ENCODE measurements at regions not wholly inside any gene's neighbourhood (a gene's known extent, or its start where the extent isn't known, plus 50 kb on each side); places are given as distances from the start of the nearest gene placed in this dataset.

GRCh38 chr2:6301426-6301825 is 564.3 kb downstream of the CMPK2 start:
- no peak for DNase-seq

- DNase-seq: no peak
Measured at GRCh38 chr2:6308986-6309385, 556.7 kb downstream of the CMPK2 start.

GRCh38 chr2:6309415-6310255 is 556.1 kb downstream of the CMPK2 start:
- DNase-seq: peak; percentile 48

- DNase-seq: peak; percentile 81
Measured at GRCh38 chr2:6310256-6311215, 555.2 kb downstream of the CMPK2 start.

- no peak for DNase-seq
Measured at GRCh38 chr2:6312367-6312766, 553.3 kb downstream of the CMPK2 start.

- DNase-seq: no peak
Measured at GRCh38 chr2:6314218-6314960, 551.3 kb downstream of the CMPK2 start.

- DNase-seq: no peak
Measured at GRCh38 chr2:6325616-6326015, 540.1 kb downstream of the CMPK2 start.

GRCh38 chr2:6326958-6327357 is 538.7 kb downstream of the CMPK2 start:
- DNase-seq: no peak

GRCh38 chr2:6336752-6337471 is 528.8 kb downstream of the CMPK2 start:
- DNase-seq: no peak

- no peak for DNase-seq
Measured at GRCh38 chr2:6337472-6337820, 528.3 kb downstream of the CMPK2 start.

- DNase-seq: peak; percentile 58
Measured at GRCh38 chr2:6341588-6342129, 524.0 kb downstream of the CMPK2 start.

- DNase-seq: no peak
Measured at GRCh38 chr2:6342273-6342920, 523.3 kb downstream of the CMPK2 start.

GRCh38 chr2:6343076-6343475 is 522.6 kb downstream of the CMPK2 start:
- DNase-seq: no peak

- DNase-seq: no peak
Measured at GRCh38 chr2:6352247-6352646, 513.5 kb downstream of the CMPK2 start.

GRCh38 chr2:6352906-6353515 is 512.7 kb downstream of the CMPK2 start:
- DNase-seq: no peak

- no peak for DNase-seq
Measured at GRCh38 chr2:6353669-6354068, 512.0 kb downstream of the CMPK2 start.

- DNase-seq: no peak
Measured at GRCh38 chr2:6354546-6354945, 511.2 kb downstream of the CMPK2 start.

- no peak for DNase-seq
Measured at GRCh38 chr2:6355886-6356761, 509.6 kb downstream of the CMPK2 start.

GRCh38 chr2:6358546-6358945 is 507.2 kb downstream of the CMPK2 start:
- no peak for DNase-seq

- DNase-seq: no peak
Measured at GRCh38 chr2:6358985-6359384, 506.7 kb downstream of the CMPK2 start.

Data from DMS79 treated with DMSO at 0.1 percent for 48 hours (cell line).